ENCODE measurements at regions not wholly inside any gene's neighbourhood (a gene's known extent, or its start where the extent isn't known, plus 50 kb on each side); places are given as distances from the start of the nearest gene placed in this dataset.

DNA sequence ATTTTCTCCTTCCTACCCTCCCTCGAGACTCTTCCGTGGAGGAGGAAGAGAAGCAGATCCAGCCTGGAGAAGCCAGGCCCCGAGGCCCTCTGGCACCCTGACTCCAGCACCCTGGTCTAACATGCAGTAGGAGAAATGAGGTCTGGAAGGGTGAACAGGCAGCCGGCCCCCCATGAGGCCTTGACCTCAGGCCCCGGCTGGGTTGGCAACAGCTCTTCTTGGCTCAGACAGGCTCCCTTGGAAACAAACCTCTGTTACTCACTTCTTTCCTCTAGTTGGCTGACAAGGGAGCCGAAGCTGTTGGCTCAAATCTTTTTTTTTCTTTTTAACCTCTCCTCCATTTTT, 73.4 kb downstream of the CPN2 start:
- no peak for DNase-seq (ENCODE audit: extremely low read depth in 1 of 2, low read depth in 1 of 2)

GRCh38 chr3:194278186-194278845, 72.8 kb downstream of the CPN2 start:
- DNase-seq (ENCODE audit: extremely low read depth in 1 of 2, low read depth in 1 of 2) = no peak

GRCh38 chr3:194279101-194279500, 72.0 kb downstream of the CPN2 start:
- no peak for DNase-seq (ENCODE audit: extremely low read depth in 1 of 2, low read depth in 1 of 2)

GRCh38 chr3:194279701-194280360, 71.3 kb downstream of the CPN2 start:
- DNase-seq (ENCODE audit: extremely low read depth in 1 of 2, low read depth in 1 of 2) = no peak

DNA sequence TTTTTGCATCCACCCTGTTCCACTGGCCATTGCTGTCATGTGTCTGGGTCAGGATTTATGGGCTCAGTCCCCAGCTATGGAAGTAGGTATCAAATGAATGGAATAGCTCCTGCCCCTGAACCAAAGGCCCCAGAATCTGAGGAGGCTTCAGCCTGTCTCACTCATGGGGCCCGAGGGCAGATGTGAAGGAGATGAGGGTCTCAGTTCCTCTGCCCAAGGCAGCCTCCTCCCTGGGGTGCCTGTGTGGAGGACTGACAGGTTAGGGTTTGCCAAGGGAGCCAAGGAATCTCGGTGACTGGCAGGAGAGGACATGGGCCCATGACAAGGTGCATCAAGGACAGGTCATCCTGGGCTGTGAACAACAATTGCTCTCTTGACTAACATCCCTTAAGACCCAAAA, 70.4 kb downstream of the CPN2 start:
- no peak for DNase-seq (ENCODE audit: extremely low read depth in 1 of 2, low read depth in 1 of 2)

DNA sequence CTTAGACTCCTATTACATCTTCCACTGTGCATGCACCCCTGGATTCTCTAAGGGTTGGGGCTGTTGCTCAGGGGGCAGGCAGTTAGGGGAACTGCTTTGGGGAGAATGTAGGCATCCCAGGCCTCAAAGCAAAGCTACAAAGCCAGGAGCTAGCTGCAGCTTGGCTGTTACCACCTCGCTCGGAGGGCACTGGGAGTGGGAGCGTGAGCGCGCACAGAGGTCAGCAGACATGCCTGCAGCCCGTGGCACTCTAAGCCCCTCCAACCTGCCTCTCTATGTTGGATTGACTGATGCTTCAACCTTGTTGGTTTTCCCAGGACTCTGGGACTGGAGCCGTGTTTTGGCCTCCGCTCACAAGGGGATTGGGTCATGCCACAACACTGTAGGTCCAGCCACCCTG, 69.8 kb downstream of the CPN2 start:
- no peak for DNase-seq (ENCODE audit: extremely low read depth in 1 of 2, low read depth in 1 of 2)

DNA sequence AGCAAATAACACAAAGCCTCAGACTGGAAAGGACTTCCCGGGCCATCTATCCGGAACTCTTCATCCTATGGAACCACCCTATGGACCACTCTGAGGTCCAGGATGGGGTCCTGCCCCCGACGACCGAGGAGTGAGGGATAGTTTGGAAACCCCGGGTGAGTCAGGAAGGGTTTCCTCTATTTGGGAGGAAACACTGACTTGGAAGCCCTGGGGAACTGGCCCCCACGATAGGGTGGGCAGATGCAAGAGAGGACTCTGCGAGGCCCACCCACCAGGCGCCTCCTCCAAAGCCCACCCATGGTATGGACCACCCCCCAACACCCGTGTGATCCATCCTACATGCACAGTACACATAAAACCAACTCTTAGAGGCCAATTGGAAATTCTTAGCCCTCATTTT, 69.4 kb downstream of the CPN2 start:
- DNase-seq (ENCODE audit: extremely low read depth in 1 of 2, low read depth in 1 of 2) = no peak

GRCh38 chr3:194282436-194283122, 68.5 kb downstream of the CPN2 start:
- DNase-seq (ENCODE audit: extremely low read depth in 1 of 2, low read depth in 1 of 2) = no peak

GRCh38 chr3:194283221-194284006, 67.7 kb downstream of the CPN2 start:
- no peak for DNase-seq (ENCODE audit: extremely low read depth in 1 of 2, low read depth in 1 of 2)

- no peak for DNase-seq (ENCODE audit: extremely low read depth in 1 of 2, low read depth in 1 of 2)
These were observed 66.8 kb downstream of the CPN2 start for GRCh38 chr3:194284351-194284750.

DNA sequence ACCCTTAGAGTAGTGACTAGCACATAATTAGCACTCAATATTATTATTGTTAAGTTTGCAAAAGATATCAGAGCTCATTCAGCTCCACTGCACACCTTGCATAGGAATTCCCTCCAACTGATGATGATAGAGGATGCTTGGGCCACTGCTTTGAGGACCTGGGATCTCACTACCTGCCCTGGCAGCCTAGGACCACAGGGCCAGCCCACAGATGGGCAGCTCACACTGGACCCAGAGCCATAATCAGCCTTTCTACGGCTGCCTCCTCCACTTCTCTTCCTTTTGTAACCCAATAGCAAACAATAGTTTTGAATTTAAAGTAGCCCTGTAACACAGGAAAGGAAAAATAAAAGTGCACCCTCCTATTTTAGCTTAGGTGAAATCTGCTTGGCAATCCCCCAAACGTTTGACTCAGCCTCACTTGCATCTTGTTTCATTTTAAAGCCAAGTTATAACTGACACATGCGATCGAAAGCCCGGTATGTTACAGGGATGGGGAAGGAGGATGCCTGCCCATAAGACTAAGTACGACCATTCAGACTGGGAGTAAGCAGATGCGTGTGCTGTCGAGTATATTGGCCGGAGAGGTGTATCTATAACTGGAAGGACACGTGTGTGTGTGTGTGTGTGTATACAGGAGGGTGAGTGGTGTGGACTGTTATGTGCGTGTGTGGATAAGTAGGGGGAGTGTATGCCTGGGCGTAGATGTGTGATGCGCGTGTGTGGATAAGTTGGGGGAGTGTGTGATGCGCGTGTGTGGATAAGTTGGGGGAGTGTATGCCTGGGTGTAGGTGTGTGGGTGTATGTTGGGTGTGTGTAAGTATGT, 65.9 kb downstream of the CPN2 start:
- DNase-seq (ENCODE audit: extremely low read depth in 1 of 2, low read depth in 1 of 2) = no peak

DNA sequence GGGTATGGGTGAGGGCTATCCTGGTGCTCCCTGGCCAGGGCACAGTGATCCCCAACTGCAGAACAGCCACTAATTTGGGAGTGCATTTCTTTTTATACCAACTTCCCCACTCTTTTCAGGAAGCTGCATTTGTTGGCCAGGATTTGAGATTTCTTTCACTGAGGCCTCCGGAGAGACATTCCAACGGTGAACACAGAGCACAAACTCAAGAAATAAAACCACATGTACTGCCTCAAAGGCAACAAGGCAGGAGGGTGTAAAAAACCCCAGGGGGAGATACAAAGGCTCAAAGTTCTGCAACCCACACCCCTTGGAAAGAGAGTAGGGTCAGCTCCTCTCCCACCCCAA, 65.3 kb downstream of the CPN2 start:
- no peak for DNase-seq (ENCODE audit: extremely low read depth in 1 of 2, low read depth in 1 of 2)

- no peak for DNase-seq (ENCODE audit: extremely low read depth in 1 of 2, low read depth in 1 of 2)
These were observed 64.6 kb downstream of the CPN2 start for GRCh38 chr3:194286375-194287146.

DNA sequence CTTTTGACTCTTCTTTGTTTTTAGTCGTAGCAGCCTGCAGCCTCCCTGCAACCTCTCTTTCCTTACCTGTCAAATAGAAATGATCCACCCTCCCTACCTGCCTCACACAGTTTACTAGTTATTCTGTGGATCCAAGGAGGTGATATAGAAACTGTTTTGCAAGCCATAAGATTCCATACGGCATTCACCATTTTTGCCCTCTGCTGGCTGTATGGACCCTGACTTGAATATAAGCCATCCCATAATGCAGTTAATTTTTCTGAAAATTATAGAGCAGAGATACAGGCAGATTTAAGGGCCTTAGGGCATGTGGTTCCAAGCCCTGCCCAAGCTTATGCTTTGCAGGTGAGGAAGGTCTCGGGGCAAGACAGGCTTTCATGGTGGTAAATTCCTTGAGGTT, 63.8 kb downstream of the CPN2 start:
- DNase-seq (ENCODE audit: extremely low read depth in 1 of 2, low read depth in 1 of 2) = no peak

DNA sequence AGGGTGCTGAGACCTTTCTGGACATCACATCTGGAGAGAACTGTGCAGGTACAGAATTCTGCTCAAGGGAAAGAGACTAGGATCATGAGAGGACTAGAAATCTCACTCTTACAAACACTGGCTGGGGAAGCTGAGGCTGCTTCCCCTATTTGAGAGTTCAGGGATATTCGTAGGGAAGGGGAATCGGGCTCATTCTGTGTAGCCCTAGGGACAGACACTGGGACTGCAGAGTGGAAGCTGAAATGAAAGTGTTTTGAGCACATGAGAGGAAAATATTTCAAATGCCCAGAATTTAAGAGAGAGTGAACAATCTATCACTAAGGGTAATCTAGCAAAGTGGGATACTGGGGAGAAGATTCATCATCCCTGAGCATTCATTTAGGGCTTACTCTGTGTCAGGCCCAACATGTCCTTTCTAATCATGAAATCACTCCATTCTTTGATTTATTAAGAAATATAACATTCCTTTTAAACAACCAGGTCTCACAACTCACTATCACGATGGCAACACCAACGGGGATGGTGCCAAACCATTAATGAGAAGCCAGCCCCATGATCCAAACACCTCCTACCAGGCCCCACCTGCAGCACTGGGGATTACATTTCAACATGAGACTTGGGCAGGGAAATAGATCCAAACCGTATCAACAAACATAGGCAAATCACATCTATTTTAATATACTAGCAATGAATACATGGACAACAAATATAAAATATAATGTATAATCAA, 63.0 kb downstream of the CPN2 start:
- no peak for DNase-seq (ENCODE audit: extremely low read depth in 1 of 2, low read depth in 1 of 2)

All from activated CD8-positive, alpha-beta memory T cell treated with anti-CD3 and anti-CD28 coated beads for 1 hour (primary cell).